HG03442 (cell line): ENCODE measurements at regions not wholly inside any gene's neighbourhood (a gene's known extent, or its start where the extent isn't known, plus 50 kb on each side); places are given as distances from the start of the nearest gene placed in this dataset.

Experiments used
- ATAC-seq: cut with Tn5 transposase; IDR thresholded peaks from one replicate; pipeline ENCODE4 v1.9.1; 2021; ENCODE audit warnings: mild to moderate bottlenecking, moderate library complexity; ENCODE audit not compliant: unreplicated experiment

DNA sequence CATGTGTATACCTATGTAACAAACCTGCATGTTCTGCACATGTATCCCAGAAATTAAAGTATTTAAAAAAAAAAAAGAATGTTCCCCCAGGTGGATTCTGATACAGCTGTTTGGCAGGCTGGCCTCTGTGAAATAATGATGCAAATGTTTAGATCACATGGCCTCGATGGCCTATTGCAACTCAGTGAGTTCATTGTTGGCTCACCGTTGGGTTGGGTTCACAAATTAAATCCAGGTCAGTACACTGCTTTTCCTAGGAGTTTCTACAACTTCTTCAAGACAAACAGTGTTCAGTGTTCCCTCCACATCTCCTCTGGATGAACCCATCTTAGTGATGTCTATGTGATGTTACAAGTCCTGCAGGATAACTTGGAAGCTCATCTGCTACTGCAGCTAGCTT, 58.3 kb upstream of the STXBP6 start:
- ATAC-seq: no peak

DNA sequence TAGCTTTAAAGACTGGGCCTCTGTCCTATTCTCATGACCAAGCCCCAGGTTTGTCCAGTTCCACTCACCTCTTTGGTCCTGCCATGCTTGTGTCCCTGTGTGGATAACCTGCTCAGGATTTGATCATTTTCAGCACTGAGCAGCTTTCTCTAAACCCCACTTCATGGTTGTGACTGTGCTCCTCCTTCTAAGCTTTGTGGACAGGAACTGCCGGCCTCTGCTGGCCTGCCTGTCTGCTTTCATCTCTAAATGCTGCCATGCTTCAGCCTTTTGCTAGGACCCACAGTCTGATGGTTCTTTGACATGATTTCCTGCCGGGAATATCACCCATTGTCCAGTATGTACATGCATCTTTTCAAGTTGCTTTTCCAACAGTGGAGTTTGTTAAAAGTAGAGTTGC, 53.9 kb upstream of the STXBP6 start:
- no peak for ATAC-seq

DNA sequence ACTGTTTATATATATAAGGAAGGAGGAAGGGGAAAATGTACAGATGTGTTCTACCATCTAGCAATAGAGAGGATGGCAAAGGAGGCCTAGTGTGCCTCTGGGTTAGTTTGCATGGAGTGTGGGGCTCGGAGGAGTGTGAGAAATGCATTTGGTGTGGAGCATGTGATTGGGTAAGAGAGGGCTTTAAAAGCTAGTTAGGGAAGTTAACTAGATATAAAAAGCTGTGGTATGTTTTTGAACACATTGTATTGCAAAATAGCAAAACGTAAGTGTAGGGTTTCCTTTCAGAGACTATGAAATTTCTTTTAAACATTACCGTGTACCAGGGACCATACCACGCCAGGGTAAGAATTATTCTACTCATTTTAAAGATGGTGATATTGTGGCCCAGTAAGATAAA, 53.3 kb upstream of the STXBP6 start:
- no peak for ATAC-seq

DNA sequence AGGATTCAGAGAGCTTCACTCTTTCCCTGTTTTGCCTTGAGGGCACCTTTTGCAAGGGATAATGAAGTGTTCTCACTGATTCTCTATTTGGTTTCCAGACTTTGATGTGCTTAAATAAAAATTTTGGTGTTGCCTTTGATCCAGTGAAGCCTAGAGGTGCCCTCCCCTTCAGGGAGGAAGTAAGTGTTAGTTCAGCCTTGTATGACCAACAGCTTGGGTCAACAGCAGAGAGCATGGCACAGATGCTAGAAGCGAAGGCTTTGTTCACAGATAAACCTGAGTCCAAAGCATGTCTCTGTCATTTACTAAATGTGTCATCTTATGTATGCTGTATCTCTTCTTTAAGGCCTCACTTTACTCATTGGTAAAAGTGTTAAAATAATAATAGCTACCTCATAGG, 52.8 kb upstream of the STXBP6 start:
- no peak for ATAC-seq

DNA sequence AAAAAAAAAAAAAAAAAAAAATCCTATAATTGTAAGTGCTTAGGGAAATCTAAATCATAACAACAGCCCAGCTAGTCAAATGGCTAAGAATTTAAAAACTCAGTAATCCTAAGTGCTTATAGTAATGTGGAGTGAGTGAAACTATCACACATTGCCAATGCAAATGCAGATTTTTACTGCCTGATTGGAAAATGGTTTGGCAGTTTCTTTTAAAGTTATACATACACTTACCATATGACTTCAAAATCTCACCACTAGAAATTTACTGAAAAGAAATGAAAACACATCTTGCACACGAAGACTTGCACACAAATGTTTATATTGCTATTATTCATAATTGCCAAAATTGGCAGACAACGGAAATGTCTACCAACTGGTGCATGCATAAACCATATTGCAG, 51.3 kb upstream of the STXBP6 start:
- ATAC-seq: no peak
